ENCODE measurements at regions not wholly inside any gene's neighbourhood (a gene's known extent, or its start where the extent isn't known, plus 50 kb on each side); places are given as distances from the start of the nearest gene placed in this dataset.
"Not testable (repeated sequence)": the region's sequence is repeated elsewhere in the genome, so short reads cannot be mapped to it uniquely, and the experiment has no call there.

GRCh38 chrX:52585892-52586291 lies 68.8 kb downstream of the SSX7 start:
- no peak for DNase-seq (ENCODE audit: low spot score)

GRCh38 chrX:52577464-52578173 lies 60.8 kb upstream of the XAGE1B start:
- DNase-seq (ENCODE audit: low spot score), result no peak

GRCh38 chrX:52576946-52577345 lies 60.1 kb upstream of the XAGE1B start:
- DNase-seq (ENCODE audit: low spot score), result no peak

- no peak for DNase-seq (ENCODE audit: low spot score)
Observed at GRCh38 chrX:52576474-52576873, 59.6 kb upstream of the XAGE1B start.

- peak; percentile 54 for DNase-seq (ENCODE audit: low spot score)
Observed at GRCh38 chrX:52574416-52575275, 57.8 kb upstream of the XAGE1B start.

GRCh38 chrX:52568146-52568545 lies 51.3 kb upstream of the XAGE1B start:
- DNase-seq (ENCODE audit: low spot score), result not testable (repeated sequence)

All from cerebellar cortex (tissue), 1 donor.